Neural progenitor cell (in vitro differentiated cells): ENCODE measurements at regions not wholly inside any gene's neighbourhood (a gene's known extent, or its start where the extent isn't known, plus 50 kb on each side); places are given as distances from the start of the nearest gene placed in this dataset.

Experiments used
- DNase-seq: peaks from one replicate; pipeline ENCODE4 v3.0.0-alpha.2; 2016; ENCODE audit warnings: low spot score
- H2AFZ ChIP-seq: fragments of 200-600 bp; sonication (generic); replicated peaks from 2 replicates; pipeline ENCODE4 v1.6.1; 2016; ENCODE audit warnings: antibody characterized with exemption
- H3F3A ChIP-seq: fragments of 200-600 bp; sonication (generic); 2 replicates; pipeline ENCODE4 v1.6.1; 2016; ENCODE audit warnings: antibody characterized with exemption, low read depth
- H3K27ac ChIP-seq: fragments of 200-600 bp; sonication (generic); 2 replicates; pipeline ENCODE4 v1.5.1; 2016; ENCODE audit warnings: mild to moderate bottlenecking
- H3K27me3 ChIP-seq: fragments of 200-600 bp; sonication (generic); 2 replicates; pipeline ENCODE4 v1.6.1; 2016; ENCODE audit warnings: mild to moderate bottlenecking, moderate library complexity
- H3K36me3 ChIP-seq: fragments of 200-600 bp; sonication (generic); 2 replicates; pipeline ENCODE4 v1.5.1; 2016
- H3K4me1 ChIP-seq: fragments of 200-600 bp; sonication (generic); 2 replicates; pipeline ENCODE4 v1.6.1; 2016; ENCODE audit warnings: mixed run types
- H3K4me2 ChIP-seq: fragments of 200-600 bp; sonication (generic); 2 replicates; pipeline ENCODE4 v1.6.1; 2016
- H3K4me3 ChIP-seq: fragments of 200-600 bp; sonication (generic); 2 replicates; pipeline ENCODE4 v1.5.1; 2016
- H3K79me2 ChIP-seq: fragments of 200-600 bp; sonication (generic); 2 replicates; pipeline ENCODE4 v1.6.1; 2016; ENCODE audit warnings: low read depth
- H3K9ac ChIP-seq: fragments of 200-600 bp; sonication (generic); 2 replicates; pipeline ENCODE4 v1.6.1; 2016
- H3K9me3 ChIP-seq: fragments of 200-600 bp; sonication (generic); 2 replicates; pipeline ENCODE4 v1.5.1; 2016; ENCODE audit warnings: low read depth
- H4K20me1 ChIP-seq: fragments of 200-600 bp; sonication (generic); 2 replicates; pipeline ENCODE4 v1.6.1; 2016; ENCODE audit warnings: low read depth
- H3K27ac Mint-ChIP-seq: 3 replicates; pipeline ENCODE4 v1.8.0; 2021; ENCODE audit warnings: mixed read lengths
- H3K27me3 Mint-ChIP-seq: 2 replicates; pipeline ENCODE4 v1.8.0; 2022; ENCODE audit warnings: low read depth, mild to moderate bottlenecking, inconsistent platforms, moderate library complexity, mixed read lengths; ENCODE audit not compliant: insufficient read depth
- H3K36me3 Mint-ChIP-seq: 3 replicates; pipeline ENCODE4 v1.8.0; 2021; ENCODE audit warnings: mixed read lengths
- H3K4me1 Mint-ChIP-seq: 3 replicates; pipeline ENCODE4 v1.8.0; 2021; ENCODE audit warnings: mixed read lengths
- H3K4me3 Mint-ChIP-seq: 3 replicates; pipeline ENCODE4 v1.8.0; 2021; ENCODE audit warnings: mild to moderate bottlenecking, moderate library complexity, mixed read lengths
- H3K9me3 Mint-ChIP-seq: 3 replicates; pipeline ENCODE4 v1.8.0; 2020; ENCODE audit warnings: mixed read lengths
- EZH2 ChIP-seq: fragments of 200-600 bp; sonication (generic); IDR thresholded peaks from 2 replicates; pipeline ENCODE4 v1.6.1; 2017; ENCODE audit warnings: antibody characterized with exemption, mild to moderate bottlenecking, moderate library complexity
- EZH2phosphoT487 ChIP-seq: fragments of 200-600 bp; sonication (generic); IDR thresholded peaks from 2 replicates; pipeline ENCODE4 v1.6.1; 2017; ENCODE audit warnings: antibody characterized with exemption
- TF ChIP-seq, protein P1 (sequence below): fragments of 200-600 bp; sonication (generic); IDR thresholded peaks from 2 replicates; pipeline ENCODE4 v1.5.1; 2017; ENCODE audit warnings: antibody characterized with exemption, mild to moderate bottlenecking

DNA sequence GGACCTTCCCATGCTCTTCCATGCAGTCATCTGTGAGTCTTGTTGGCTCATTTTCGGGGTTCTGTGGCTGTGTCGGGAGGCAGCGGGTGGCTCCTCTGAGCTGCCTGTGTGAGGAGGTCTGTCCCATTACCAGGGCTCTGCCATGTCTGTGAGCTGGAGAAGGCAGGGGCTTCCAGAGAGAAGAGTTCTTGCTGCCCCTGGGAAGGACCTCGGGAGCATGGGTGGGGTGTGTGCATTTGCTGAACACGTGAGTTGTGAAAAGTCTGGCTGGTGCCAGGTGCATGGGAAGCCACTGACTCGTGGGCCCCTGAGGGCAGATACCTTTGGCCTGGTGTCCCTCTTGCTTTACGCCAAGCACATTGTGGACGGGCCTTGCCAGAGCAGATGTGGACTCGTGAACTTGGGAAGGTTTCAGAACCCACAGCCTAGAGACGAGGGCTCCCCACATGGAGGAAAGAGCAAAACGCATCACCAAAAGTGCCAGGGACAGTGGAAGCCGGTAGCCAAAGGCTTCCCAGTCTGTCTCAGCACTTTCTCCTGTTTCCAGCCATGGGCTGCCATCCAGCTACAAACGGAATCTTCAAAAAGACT, 1324.5 kb downstream of the BRD1 start:
- peaks cover 9% of the 10 kb centered on the region for H3K4me1 ChIP-seq
- H2AFZ ChIP-seq = no peak overlapping the region
- H3K27ac Mint-ChIP-seq = no peak overlapping the region
- H3K9me3 Mint-ChIP-seq = no peaks in the 10 kb centered on the region
- H3K4me2 ChIP-seq = no peak overlapping the region
- no peaks in the 10 kb centered on the region for H3F3A ChIP-seq
- H3K9ac ChIP-seq = no peak overlapping the region
- no peak overlapping the region for H3K4me3 ChIP-seq
- peaks cover 19% of the 10 kb centered on the region for H3K4me1 Mint-ChIP-seq
- H3K27ac ChIP-seq = no peak overlapping the region
- no peaks in the 10 kb centered on the region for H3K27me3 ChIP-seq
- TF ChIP-seq EZH2 (no peak), EZH2phosphoT487 (no peak)
- TF ChIP-seq, protein P1, sequence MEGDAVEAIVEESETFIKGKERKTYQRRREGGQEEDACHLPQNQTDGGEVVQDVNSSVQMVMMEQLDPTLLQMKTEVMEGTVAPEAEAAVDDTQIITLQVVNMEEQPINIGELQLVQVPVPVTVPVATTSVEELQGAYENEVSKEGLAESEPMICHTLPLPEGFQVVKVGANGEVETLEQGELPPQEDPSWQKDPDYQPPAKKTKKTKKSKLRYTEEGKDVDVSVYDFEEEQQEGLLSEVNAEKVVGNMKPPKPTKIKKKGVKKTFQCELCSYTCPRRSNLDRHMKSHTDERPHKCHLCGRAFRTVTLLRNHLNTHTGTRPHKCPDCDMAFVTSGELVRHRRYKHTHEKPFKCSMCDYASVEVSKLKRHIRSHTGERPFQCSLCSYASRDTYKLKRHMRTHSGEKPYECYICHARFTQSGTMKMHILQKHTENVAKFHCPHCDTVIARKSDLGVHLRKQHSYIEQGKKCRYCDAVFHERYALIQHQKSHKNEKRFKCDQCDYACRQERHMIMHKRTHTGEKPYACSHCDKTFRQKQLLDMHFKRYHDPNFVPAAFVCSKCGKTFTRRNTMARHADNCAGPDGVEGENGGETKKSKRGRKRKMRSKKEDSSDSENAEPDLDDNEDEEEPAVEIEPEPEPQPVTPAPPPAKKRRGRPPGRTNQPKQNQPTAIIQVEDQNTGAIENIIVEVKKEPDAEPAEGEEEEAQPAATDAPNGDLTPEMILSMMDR = no peak
- H3K4me3 Mint-ChIP-seq = no peak overlapping the region
- no peaks in the 10 kb centered on the region for H3K9me3 ChIP-seq
- no peaks in the 10 kb centered on the region for H3K36me3 ChIP-seq
- no peaks in the 10 kb centered on the region for H3K79me2 ChIP-seq
- H3K27me3 Mint-ChIP-seq = no peaks in the 10 kb centered on the region
- H4K20me1 ChIP-seq = peaks cover 9% of the 10 kb centered on the region
- no peak for DNase-seq
- no peaks in the 10 kb centered on the region for H3K36me3 Mint-ChIP-seq

DNA sequence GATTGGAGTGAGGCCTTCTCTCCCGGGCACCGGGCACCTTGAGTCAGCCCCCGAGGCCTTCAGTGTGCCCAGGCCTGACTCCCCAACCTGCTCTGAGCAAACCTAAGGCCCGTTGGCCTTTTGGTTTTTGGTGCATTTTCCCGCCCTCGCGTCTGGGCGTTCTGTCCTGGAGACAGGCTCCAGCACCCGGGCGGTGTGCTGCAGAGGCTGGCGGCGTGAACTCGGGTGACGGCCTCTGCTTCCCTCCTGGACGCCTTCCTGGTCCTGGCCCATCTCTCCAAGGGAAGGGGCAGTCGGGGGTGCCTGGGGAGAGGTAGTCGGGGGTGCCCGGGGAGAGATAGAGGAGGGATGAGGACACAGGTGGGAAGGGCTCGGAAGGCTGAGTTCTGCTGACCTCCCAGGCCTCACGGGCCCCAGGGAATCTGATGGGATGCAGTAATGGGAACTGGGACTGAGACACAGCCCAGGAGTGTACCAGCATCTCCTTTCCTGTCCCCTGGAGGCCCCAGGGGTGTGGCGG, 1326.4 kb downstream of the BRD1 start:
- Mint-ChIP-seq H3K27me3 (no peaks in the 10 kb centered on the region), H3K36me3 (no peaks in the 10 kb centered on the region), H3K4me1 (peaks cover 23% of the 10 kb centered on the region), H3K27ac (no peak overlapping the region), H3K4me3 (no peak overlapping the region), H3K9me3 (no peaks in the 10 kb centered on the region)
- Histone ChIP-seq H3K27me3 (no peaks in the 10 kb centered on the region), H3K9ac (no peak overlapping the region), H3K36me3 (no peaks in the 10 kb centered on the region), H3K4me2 (no peak overlapping the region), H3F3A (no peaks in the 10 kb centered on the region), H3K4me1 (peaks cover 9% of the 10 kb centered on the region), H3K4me3 (no peak overlapping the region), H3K27ac (no peak overlapping the region), H4K20me1 (peaks cover 9% of the 10 kb centered on the region), H3K79me2 (no peaks in the 10 kb centered on the region), H3K9me3 (no peaks in the 10 kb centered on the region), H2AFZ (no peak overlapping the region)
- no peak for DNase-seq
- TF ChIP-seq, protein P1 = no peak
- no peak for TF ChIP-seq EZH2
- no peak for TF ChIP-seq EZH2phosphoT487

DNA sequence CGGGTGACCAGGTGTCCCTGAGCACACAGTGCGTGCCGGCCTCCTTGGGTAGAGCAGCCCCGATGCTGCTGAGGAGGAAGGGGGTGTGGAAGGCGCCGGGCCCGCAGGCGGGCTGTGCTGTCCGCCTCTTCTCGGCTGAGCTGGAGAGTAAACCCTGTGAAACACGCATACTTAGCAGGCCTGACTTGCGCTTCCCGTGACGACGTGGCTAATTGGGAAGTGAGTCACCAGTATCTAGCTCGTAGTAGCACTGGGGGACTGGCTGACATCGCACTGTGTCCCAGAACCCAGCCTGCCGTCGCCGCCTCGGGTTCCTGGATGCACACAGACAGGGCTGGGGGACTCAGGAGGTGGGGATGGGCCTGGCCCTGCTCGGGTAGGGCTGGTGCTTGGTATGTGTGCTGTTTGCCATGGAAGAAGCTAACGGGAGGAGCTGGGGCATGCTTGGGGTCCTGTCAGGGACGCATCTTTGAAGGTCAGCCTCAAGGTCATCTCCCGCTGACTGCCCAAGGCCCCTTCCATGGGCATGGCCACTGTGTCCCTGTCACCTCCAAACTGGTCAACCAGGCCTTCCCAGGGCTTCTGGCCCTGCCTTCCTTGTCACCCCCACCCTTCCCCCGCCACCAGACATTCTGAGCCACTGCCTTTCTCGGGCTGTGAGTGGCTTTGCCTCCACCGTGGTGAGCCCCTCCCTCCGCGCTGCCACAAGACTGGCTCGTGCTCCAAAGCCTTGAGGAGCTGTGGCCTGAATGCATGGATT, 1327.0 kb downstream of the BRD1 start:
- no peak overlapping the region for H2AFZ ChIP-seq
- no peak for TF ChIP-seq EZH2phosphoT487
- TF ChIP-seq, protein P1 = no peak
- no peak for TF ChIP-seq EZH2
- no peak overlapping the region for H3K4me3 Mint-ChIP-seq
- H3K36me3 ChIP-seq = no peaks in the 10 kb centered on the region
- H3K4me1 ChIP-seq = peaks cover 9% of the 10 kb centered on the region
- no peak overlapping the region for H3K27ac Mint-ChIP-seq
- no peak overlapping the region for H3K4me3 ChIP-seq
- H3K27me3 Mint-ChIP-seq = no peaks in the 10 kb centered on the region
- no peaks in the 10 kb centered on the region for H3F3A ChIP-seq
- H3K4me1 Mint-ChIP-seq = peaks cover 25% of the 10 kb centered on the region
- H3K9me3 ChIP-seq = no peaks in the 10 kb centered on the region
- peaks cover 9% of the 10 kb centered on the region for H4K20me1 ChIP-seq
- DNase-seq = no peak
- H3K36me3 Mint-ChIP-seq = no peaks in the 10 kb centered on the region
- H3K79me2 ChIP-seq = no peaks in the 10 kb centered on the region
- H3K4me2 ChIP-seq = no peak overlapping the region
- H3K9me3 Mint-ChIP-seq = no peaks in the 10 kb centered on the region
- H3K27me3 ChIP-seq = no peaks in the 10 kb centered on the region
- H3K27ac ChIP-seq = no peak overlapping the region
- no peak overlapping the region for H3K9ac ChIP-seq
